WTC11 (cell line): ENCODE measurements at regions not wholly inside any gene's neighbourhood (a gene's known extent, or its start where the extent isn't known, plus 50 kb on each side); places are given as distances from the start of the nearest gene placed in this dataset.

ENCODE experiments used
- ATAC-seq: fragments of 200-7000 bp; cut with Tn5 transposase; 2 replicates; pipeline ENCODE4 v1.10.0; 2021; ENCODE audit warnings: mild to moderate bottlenecking, moderate library complexity
- CTCF ChIA-PET: fragments of 300-600 bp; sonication (Branson Sonifier 250); formaldehyde crosslinking; loops from one replicate; lab custom pipeline; 2021; ENCODE audit warnings: antibody characterized with exemption; lab: Charles Lee
- POLR2A ChIA-PET: fragments of 350-600 bp; sonication (Branson Sonifier 250); formaldehyde crosslinking; loops from one replicate; lab custom pipeline; 2021; ENCODE audit warnings: antibody characterized with exemption; lab: Charles Lee
- DNase-seq: peaks from one replicate; pipeline ENCODE4 v3.0.0; 2021; ENCODE audit warnings: low spot score
- H3K27ac Mint-ChIP-seq: 2 replicates; pipeline ENCODE4 v1.8.0; 2021; ENCODE audit warnings: mixed read lengths
- H3K27me3 Mint-ChIP-seq: 2 replicates; pipeline ENCODE4 v1.8.0; 2021; ENCODE audit warnings: low read depth, mild to moderate bottlenecking, moderate library complexity, mixed read lengths
- H3K36me3 Mint-ChIP-seq: 2 replicates; pipeline ENCODE4 v1.8.0; 2021; ENCODE audit warnings: mixed read lengths
- H3K4me1 Mint-ChIP-seq: 2 replicates; pipeline ENCODE4 v1.8.0; 2022; ENCODE audit warnings: mixed read lengths
- H3K4me3 Mint-ChIP-seq: 2 replicates; pipeline ENCODE4 v1.8.0; 2021; ENCODE audit warnings: mild to moderate bottlenecking, moderate library complexity, mixed read lengths
- H3K9me3 Mint-ChIP-seq: 2 replicates; pipeline ENCODE4 v1.8.0; 2021; ENCODE audit warnings: mixed read lengths
- CBFB ChIP-seq: sonication (generic); formaldehyde crosslinking; IDR thresholded peaks from 2 replicates; pipeline ENCODE4 v1.8.1; 2022; ENCODE audit warnings: mild to moderate bottlenecking, low read depth, missing genetic modification reagents
- EMX1 ChIP-seq: fragments of 250-450 bp; sonication (Bioruptor Pico); IDR thresholded peaks from 2 replicates; pipeline ENCODE4 v1.8.0; 2021; ENCODE audit warnings: mild to moderate bottlenecking
- ESRRA ChIP-seq: sonication (generic); formaldehyde crosslinking; IDR thresholded peaks from 2 replicates; pipeline ENCODE4 v1.8.1; 2022; ENCODE audit warnings: mild to moderate bottlenecking, missing genetic modification reagents, borderline replicate concordance
- ETV6 ChIP-seq: sonication (generic); formaldehyde crosslinking; IDR thresholded peaks from 2 replicates; pipeline ENCODE4 v1.8.1; 2022; ENCODE audit warnings: mild to moderate bottlenecking, missing genetic modification reagents
- GTF2I ChIP-seq: fragments of 250-450 bp; sonication (Bioruptor Pico); conservative IDR thresholded peaks from 2 replicates; pipeline ENCODE4 v1.4.0; 2021; ENCODE audit warnings: mild to moderate bottlenecking
- NFYB ChIP-seq: sonication (generic); formaldehyde crosslinking; conservative IDR thresholded peaks from 2 replicates; pipeline ENCODE4 v1.8.0; 2022; ENCODE audit warnings: low read depth, missing genetic modification reagents
- NR2C2 ChIP-seq: sonication (generic); formaldehyde crosslinking; IDR thresholded peaks from 2 replicates; pipeline ENCODE4 v1.8.0; 2022; ENCODE audit warnings: mild to moderate bottlenecking, missing genetic modification reagents
- NR3C1 ChIP-seq: sonication (generic); formaldehyde crosslinking; conservative IDR thresholded peaks from 2 replicates; pipeline ENCODE4 v1.8.1; 2023; ENCODE audit warnings: low read depth, mild to moderate bottlenecking, missing genetic modification reagents
- RELA ChIP-seq: sonication (generic); formaldehyde crosslinking; IDR thresholded peaks from 2 replicates; pipeline ENCODE4 v1.8.1; 2022; ENCODE audit warnings: missing genetic modification reagents, mild to moderate bottlenecking, borderline replicate concordance
- SMAD3 ChIP-seq: sonication (generic); formaldehyde crosslinking; IDR thresholded peaks from 2 replicates; pipeline ENCODE4 v1.8.0; 2022; ENCODE audit warnings: missing genetic modification reagents, mild to moderate bottlenecking, borderline replicate concordance
- SOX15 ChIP-seq: fragments of 250-450 bp; sonication (Bioruptor Pico); IDR thresholded peaks from 2 replicates; pipeline ENCODE4 v1.9.0; 2021; ENCODE audit warnings: mild to moderate bottlenecking
- STAT6 ChIP-seq: sonication (generic); formaldehyde crosslinking; conservative IDR thresholded peaks from 2 replicates; pipeline ENCODE4 v1.8.1; 2023; ENCODE audit warnings: mild to moderate bottlenecking, low read depth, missing genetic modification reagents, moderate library complexity
- ZNF121 ChIP-seq: sonication (generic); formaldehyde crosslinking; IDR thresholded peaks from 2 replicates; pipeline ENCODE4 v1.8.0; 2023; ENCODE audit warnings: missing genetic modification reagents
- ZNF317 ChIP-seq: sonication (generic); formaldehyde crosslinking; IDR thresholded peaks from 2 replicates; pipeline ENCODE4 v1.8.1; 2023; ENCODE audit warnings: low read depth, mild to moderate bottlenecking, moderate library complexity, missing genetic modification reagents, borderline replicate concordance
- ZNF396 ChIP-seq: fragments of 250-450 bp; sonication (Bioruptor Pico); IDR thresholded peaks from 2 replicates; pipeline ENCODE4 v1.8.0; 2021; ENCODE audit warnings: mild to moderate bottlenecking, moderate library complexity, borderline replicate concordance
- ZSCAN18 ChIP-seq: fragments of 250-450 bp; sonication (Bioruptor Pico); IDR thresholded peaks from 2 replicates; pipeline ENCODE4 v2.1.2; 2022; ENCODE audit warnings: mild to moderate bottlenecking, moderate library complexity
- TF ChIP-seq, protein P1 (sequence below): fragments of 250-450 bp; sonication (Bioruptor Pico); IDR thresholded peaks from 2 replicates; pipeline ENCODE4 v1.9.0; 2021; ENCODE audit warnings: mild to moderate bottlenecking
- TF ChIP-seq, protein P2 (sequence below): fragments of 250-450 bp; sonication (Bioruptor Pico); IDR thresholded peaks from 2 replicates; pipeline ENCODE4 v1.9.0; 2021; ENCODE audit warnings: mild to moderate bottlenecking, borderline replicate concordance

GRCh38 chr1:110768605-110769004 lies 93.9 kb upstream of the KCNA3 start:
- DNase-seq (no peak), ATAC-seq (no peak)
- CTCF ChIA-PET = interaction anchor here (1.3 to 1.8 kb wide), 2 partner anchors 94 to 149 kb away, joined by 3 to 6 read pairs; partner anchors contain the start of gene KCNA3
- TF ChIP-seq, protein P1, sequence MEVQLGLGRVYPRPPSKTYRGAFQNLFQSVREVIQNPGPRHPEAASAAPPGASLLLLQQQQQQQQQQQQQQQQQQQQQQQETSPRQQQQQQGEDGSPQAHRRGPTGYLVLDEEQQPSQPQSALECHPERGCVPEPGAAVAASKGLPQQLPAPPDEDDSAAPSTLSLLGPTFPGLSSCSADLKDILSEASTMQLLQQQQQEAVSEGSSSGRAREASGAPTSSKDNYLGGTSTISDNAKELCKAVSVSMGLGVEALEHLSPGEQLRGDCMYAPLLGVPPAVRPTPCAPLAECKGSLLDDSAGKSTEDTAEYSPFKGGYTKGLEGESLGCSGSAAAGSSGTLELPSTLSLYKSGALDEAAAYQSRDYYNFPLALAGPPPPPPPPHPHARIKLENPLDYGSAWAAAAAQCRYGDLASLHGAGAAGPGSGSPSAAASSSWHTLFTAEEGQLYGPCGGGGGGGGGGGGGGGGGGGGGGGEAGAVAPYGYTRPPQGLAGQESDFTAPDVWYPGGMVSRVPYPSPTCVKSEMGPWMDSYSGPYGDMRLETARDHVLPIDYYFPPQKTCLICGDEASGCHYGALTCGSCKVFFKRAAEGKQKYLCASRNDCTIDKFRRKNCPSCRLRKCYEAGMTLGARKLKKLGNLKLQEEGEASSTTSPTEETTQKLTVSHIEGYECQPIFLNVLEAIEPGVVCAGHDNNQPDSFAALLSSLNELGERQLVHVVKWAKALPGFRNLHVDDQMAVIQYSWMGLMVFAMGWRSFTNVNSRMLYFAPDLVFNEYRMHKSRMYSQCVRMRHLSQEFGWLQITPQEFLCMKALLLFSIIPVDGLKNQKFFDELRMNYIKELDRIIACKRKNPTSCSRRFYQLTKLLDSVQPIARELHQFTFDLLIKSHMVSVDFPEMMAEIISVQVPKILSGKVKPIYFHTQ (CRISPR knock-in tag) = no peak
- TF ChIP-seq NFYB (no peak), NR3C1 (CRISPR knock-in tag) (no peak), SMAD3 (CRISPR knock-in tag) (no peak), ZSCAN18 (CRISPR knock-in tag) (no peak), ETV6 (CRISPR knock-in tag) (no peak), GTF2I (CRISPR knock-in tag) (no peak), STAT6 (CRISPR knock-in tag) (no peak), CBFB (CRISPR knock-in tag) (no peak), ZNF317 (CRISPR knock-in tag) (no peak), NR2C2 (CRISPR knock-in tag) (no peak), ZNF396 (CRISPR knock-in tag) (no peak), ZNF121 (no peak), SOX15 (no peak), RELA (CRISPR knock-in tag) (no peak), ESRRA (CRISPR knock-in tag) (no peak), EMX1 (CRISPR knock-in tag) (no peak)
- TF ChIP-seq, protein P2, sequence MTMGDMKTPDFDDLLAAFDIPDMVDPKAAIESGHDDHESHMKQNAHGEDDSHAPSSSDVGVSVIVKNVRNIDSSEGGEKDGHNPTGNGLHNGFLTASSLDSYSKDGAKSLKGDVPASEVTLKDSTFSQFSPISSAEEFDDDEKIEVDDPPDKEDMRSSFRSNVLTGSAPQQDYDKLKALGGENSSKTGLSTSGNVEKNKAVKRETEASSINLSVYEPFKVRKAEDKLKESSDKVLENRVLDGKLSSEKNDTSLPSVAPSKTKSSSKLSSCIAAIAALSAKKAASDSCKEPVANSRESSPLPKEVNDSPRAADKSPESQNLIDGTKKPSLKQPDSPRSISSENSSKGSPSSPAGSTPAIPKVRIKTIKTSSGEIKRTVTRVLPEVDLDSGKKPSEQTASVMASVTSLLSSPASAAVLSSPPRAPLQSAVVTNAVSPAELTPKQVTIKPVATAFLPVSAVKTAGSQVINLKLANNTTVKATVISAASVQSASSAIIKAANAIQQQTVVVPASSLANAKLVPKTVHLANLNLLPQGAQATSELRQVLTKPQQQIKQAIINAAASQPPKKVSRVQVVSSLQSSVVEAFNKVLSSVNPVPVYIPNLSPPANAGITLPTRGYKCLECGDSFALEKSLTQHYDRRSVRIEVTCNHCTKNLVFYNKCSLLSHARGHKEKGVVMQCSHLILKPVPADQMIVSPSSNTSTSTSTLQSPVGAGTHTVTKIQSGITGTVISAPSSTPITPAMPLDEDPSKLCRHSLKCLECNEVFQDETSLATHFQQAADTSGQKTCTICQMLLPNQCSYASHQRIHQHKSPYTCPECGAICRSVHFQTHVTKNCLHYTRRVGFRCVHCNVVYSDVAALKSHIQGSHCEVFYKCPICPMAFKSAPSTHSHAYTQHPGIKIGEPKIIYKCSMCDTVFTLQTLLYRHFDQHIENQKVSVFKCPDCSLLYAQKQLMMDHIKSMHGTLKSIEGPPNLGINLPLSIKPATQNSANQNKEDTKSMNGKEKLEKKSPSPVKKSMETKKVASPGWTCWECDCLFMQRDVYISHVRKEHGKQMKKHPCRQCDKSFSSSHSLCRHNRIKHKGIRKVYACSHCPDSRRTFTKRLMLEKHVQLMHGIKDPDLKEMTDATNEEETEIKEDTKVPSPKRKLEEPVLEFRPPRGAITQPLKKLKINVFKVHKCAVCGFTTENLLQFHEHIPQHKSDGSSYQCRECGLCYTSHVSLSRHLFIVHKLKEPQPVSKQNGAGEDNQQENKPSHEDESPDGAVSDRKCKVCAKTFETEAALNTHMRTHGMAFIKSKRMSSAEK = no peak
- Mint-ChIP-seq H3K9me3 (peaks cover 21% of the 10 kb centered on the region), H3K27me3 (peaks cover 15% of the 10 kb centered on the region), H3K27ac (no peak overlapping the region), H3K4me3 (no peak overlapping the region), H3K4me1 (peaks cover 3% of the 10 kb centered on the region; the same call in 1 of the 2 replicates), H3K36me3 (peaks cover 7% of the 10 kb centered on the region)
- POLR2A ChIA-PET = no interaction called here
